ENCODE measurements at regions not wholly inside any gene's neighbourhood (a gene's known extent, or its start where the extent isn't known, plus 50 kb on each side); places are given as distances from the start of the nearest gene placed in this dataset.

DNA sequence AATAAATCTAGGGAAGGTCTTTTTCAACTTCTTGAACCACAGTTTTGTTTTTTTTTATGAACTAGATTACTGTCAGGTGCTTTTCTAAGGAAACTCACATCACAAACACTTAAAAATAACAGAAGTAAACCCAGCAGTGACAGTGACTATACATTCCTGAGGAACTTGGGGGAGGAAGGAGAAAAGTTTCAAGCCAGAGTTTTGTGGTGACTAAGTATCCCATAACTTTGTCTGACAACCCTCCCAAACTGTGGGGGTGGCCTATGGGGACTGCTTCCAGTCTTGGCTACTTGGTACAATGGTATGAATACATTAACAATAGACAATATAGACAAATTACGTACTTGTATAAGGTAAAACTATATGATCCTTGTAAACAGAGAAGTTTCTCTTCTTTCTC, 202.5 kb upstream of the MAN1A1 start:
- no peak for TF ChIP-seq ZFX (IDR thresholded peaks at IDR 0.05)
- TF ChIP-seq, protein P1, sequence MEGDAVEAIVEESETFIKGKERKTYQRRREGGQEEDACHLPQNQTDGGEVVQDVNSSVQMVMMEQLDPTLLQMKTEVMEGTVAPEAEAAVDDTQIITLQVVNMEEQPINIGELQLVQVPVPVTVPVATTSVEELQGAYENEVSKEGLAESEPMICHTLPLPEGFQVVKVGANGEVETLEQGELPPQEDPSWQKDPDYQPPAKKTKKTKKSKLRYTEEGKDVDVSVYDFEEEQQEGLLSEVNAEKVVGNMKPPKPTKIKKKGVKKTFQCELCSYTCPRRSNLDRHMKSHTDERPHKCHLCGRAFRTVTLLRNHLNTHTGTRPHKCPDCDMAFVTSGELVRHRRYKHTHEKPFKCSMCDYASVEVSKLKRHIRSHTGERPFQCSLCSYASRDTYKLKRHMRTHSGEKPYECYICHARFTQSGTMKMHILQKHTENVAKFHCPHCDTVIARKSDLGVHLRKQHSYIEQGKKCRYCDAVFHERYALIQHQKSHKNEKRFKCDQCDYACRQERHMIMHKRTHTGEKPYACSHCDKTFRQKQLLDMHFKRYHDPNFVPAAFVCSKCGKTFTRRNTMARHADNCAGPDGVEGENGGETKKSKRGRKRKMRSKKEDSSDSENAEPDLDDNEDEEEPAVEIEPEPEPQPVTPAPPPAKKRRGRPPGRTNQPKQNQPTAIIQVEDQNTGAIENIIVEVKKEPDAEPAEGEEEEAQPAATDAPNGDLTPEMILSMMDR (conservative IDR thresholded peaks at IDR 0.05) = no peak
- H3K27ac ChIP-seq = no peak overlapping the region

DNA sequence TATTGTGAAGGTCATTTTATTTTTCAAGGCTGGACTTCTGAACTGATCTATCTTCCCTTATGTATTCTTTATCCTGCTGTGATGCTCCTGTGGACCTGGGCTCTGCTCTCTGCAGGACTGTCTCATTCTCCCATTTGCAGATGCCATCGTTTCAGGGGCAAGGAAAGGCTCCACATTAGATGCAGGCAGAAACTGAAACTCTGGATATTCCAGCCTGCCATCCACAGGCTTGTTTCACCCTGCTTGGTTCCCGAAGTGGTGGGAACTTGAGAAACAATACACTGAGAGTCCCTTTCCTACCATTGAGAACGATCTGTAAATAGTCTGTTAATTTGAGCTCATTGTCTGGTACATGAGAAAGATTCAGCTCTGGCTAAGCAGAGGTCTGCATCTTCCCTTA, 197.5 kb upstream of the MAN1A1 start:
- TF ChIP-seq, protein P1 (conservative IDR thresholded peaks at IDR 0.05) = no peak
- TF ChIP-seq ZFX (IDR thresholded peaks at IDR 0.05) = no peak
- no peak overlapping the region for H3K27ac ChIP-seq

DNA sequence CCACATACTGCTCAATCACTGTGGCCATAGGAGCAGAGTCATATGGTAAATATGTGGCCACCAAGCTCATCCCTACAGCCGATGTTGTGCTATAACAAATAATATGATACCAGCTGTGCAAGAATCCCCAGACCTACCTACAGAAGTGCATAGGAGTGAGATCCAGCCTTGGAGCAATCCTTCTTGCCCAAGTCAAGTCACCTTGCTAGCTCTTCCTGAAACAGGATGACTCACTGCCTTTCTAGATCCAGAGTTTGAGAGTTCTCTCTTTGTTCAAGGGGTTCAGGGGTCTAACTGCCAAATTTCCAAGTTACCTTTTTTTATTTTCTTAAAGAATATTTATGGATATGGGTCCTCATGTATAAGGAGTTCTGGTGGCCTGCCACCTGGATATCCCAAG, 195.7 kb upstream of the MAN1A1 start:
- no peak overlapping the region for H3K27ac ChIP-seq
- no peak for TF ChIP-seq ZFX (IDR thresholded peaks at IDR 0.05)
- TF ChIP-seq, protein P1 (conservative IDR thresholded peaks at IDR 0.05) = no peak

DNA sequence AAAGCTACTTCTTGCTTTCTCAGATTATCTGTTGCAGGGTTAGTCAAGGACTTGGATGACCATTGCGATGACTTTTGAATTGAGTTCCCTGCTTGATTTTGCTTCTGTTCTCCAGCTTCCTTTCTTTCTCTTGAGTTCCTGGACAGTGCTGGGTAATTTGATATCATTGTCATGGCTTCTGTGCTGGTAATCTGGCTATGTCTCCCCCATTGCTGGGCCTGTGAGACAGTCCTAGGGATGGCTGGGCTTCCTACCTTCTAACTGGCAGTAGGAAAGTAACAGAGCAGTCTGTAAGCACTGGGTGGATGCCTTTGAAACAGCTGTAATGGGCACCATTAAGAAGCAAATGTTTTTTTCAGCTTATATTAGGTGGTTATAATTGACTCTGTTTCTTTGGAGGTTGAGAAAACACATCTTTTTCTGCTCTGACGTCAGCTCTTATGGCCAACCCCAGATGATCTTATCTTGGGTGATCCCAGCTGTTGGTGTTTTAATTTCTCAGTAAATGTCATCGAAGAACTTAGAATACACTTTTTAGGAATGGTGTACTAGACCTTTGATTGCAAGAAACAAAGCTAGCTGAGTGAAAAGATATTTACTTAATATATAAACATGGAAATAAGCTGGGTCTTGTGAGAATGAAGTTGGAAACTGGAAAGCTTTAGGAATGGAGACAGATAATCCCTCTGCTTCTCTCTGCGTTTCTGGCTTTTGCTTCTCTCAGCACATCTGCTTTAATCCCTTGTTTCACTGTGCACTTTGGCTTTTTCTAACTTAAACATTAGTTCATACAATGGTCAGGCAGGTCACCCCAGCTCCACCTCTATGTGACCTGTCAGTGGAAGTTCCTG, 195.0 kb upstream of the MAN1A1 start:
- no peak overlapping the region for H3K27ac ChIP-seq
- TF ChIP-seq, protein P1 (conservative IDR thresholded peaks at IDR 0.05) = no peak
- TF ChIP-seq ZFX (IDR thresholded peaks at IDR 0.05) = no peak

DNA sequence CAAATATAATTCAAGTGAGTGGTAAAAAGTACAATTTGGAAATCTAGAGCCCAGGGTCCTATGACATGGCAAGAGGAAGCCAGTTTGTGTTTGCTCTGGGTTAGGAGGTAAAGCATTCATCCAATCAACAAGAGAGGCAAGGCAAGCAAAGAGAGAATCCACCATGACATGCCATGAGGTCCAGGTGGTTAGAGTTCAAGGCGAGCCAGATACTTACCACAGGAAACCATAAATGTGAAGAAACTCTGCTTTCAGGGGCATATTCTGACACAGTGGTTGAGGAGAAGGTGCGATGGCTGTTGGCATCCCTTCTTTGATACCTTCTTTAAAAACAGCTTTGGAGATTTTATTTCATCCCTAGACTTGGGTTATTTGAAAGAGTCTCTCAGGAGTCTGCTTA, 193.8 kb upstream of the MAN1A1 start:
- TF ChIP-seq, protein P1 (conservative IDR thresholded peaks at IDR 0.05) = no peak
- TF ChIP-seq ZFX (IDR thresholded peaks at IDR 0.05) = no peak
- H3K27ac ChIP-seq = no peak overlapping the region

DNA sequence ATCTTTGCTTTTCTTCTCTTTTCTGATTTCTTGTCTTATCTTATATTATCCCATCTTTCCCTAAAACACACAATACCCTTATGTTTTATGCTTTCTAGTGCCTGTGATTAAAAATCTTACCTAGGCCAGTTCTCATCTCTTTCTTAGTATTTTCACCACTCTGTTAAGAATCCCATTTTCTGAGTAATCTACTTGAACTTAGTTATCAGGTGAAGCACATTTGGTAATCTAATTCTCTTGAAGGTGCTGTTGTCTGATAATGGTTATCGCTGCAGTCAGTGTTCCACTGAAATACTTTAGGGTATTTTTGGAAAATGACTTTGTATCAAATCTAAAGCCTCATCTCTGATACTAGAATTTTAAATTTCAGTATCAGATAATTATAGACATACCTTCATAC, 192.5 kb upstream of the MAN1A1 start:
- no peak overlapping the region for H3K27ac ChIP-seq
- TF ChIP-seq, protein P1 (conservative IDR thresholded peaks at IDR 0.05) = no peak
- TF ChIP-seq ZFX (IDR thresholded peaks at IDR 0.05) = no peak

DNA sequence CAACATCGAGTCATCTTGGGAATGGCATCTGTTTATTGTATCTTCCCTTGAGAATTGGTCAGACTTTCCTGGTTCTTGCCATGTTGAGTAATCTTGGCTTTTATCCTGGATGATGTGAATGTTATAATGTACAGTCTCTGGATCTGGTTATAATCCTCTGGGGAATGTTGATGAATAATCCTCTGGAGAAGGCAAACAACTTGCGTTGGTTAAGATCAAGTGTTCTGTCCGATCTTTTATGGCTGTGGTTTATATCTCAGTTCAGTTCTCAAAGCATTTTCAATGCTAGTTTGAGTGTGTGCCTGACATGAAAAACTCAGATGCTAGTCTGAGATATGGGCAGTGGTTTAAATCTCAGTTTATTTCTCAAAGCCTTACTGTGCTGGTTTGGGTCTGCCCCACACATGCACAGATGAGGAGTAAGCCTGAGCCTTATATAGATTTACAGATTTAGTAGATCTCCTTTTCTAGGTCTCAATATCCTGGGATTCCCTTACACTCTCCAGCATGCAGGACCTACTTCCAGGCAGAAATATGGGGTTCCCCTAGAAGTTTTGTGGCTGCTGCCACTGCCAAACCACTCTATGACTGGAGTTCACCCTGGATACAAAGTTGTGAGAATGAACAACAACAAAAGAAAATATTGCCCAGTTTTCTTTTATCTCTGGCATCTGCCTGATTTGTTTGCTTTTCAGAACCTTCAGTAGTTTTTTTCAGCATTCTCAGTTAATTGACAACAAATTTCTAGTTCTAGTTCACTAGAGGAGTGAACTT, 191.8 kb upstream of the MAN1A1 start:
- H3K27ac ChIP-seq = no peak overlapping the region
- no peak for TF ChIP-seq ZFX (IDR thresholded peaks at IDR 0.05)
- TF ChIP-seq, protein P1 (conservative IDR thresholded peaks at IDR 0.05) = no peak

All from C4-2B (cell line).